Activated CD4-positive, alpha-beta T cell treated with anti-CD3 and anti-CD28 coated beads, Interleukin-2, amount 50 U/mL, for 4 hours (primary cell): ENCODE measurements at regions not wholly inside any gene's neighbourhood (a gene's known extent, or its start where the extent isn't known, plus 50 kb on each side); places are given as distances from the start of the nearest gene placed in this dataset.
"Not testable (repeated sequence)": the region's sequence is repeated elsewhere in the genome, so short reads cannot be mapped to it uniquely, and the experiment has no call there.

Experiments
- DNase-seq, 2 experiments: peaks; one replicate each; pipeline ENCODE4 v3.0.0-alpha.2; 2020

DNA sequence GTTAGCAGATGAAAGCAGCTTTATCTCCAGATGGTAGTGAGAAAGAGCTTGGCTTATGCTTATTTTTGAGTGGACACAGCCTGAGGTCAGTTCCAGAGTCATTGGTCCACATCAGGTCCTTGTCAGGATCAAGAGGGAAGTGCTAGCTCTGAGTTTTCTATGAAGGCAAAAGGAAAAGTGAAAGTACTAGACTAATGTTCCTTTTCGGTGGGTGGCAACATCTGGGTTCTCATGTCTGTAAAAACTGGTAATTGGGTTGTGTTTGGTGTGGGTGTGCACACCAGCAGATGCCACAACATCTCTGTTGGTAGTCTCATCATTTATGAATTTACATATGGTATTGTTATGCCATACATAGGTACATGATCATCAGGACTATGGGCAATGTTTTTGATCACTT is 210.5 kb downstream of the PWWP3B start:
- no peak for DNase-seq

GRCh38 chrX:106391284-106391911 is 220.4 kb upstream of the RADX start:
- DNase-seq: no peak

- no peak for DNase-seq
Observed at GRCh38 chrX:106392346-106392745, 219.4 kb upstream of the RADX start.

GRCh38 chrX:106397788-106398538 is 213.8 kb upstream of the RADX start:
- DNase-seq: no peak

GRCh38 chrX:106401965-106402559 is 209.7 kb upstream of the RADX start:
- no peak for DNase-seq

GRCh38 chrX:106404512-106404911 is 207.3 kb upstream of the RADX start:
- DNase-seq: no peak

GRCh38 chrX:106415276-106415895 is 196.4 kb upstream of the RADX start:
- no peak for DNase-seq

GRCh38 chrX:106436691-106437090 is 175.1 kb upstream of the RADX start:
- DNase-seq: no peak

- no peak for DNase-seq
Observed at GRCh38 chrX:106437407-106437806, 174.4 kb upstream of the RADX start.

DNA sequence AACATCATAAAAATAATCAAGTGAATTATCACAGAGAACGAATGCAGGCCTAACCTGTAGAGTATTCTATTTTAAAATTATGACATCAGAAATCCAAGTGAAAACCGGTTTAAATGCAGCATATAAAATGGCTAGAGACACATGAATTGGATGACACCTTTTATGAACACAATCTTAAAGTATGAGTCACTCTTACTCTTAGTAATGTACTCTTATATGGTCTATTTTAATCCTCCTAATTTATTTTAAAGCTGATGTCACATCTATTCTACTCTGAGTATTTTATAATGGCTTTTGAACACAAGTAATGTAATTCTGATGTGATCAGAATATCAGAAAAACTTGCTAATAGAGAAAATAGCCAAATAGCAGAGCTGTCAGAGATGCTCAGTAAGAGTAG is 161.4 kb upstream of the RADX start:
- no peak for DNase-seq

- DNase-seq: no peak
Observed at GRCh38 chrX:106451933-106452332, 159.8 kb upstream of the RADX start.

DNA sequence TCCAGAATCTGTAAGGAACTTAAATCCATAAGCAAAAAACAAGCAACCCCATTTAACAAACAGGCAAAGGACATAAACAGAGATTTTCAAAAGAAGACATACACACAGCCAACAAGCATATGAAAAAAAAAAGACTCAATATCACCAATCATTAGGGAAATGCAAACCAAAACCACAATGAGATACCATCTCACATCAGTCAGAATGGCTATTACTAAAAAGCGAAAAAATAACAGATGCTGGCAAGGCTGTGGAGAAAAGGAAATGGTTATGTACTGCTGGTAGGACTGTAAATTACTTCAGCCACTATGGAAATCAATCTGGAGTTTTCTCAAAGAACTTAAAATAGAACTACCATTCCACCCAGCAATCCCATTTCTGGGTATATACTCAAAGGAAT is 156.8 kb upstream of the RADX start:
- DNase-seq: no peak

GRCh38 chrX:106457802-106458201 is 154.0 kb upstream of the RADX start:
- DNase-seq: no peak

- DNase-seq: no peak
Observed at GRCh38 chrX:106467422-106467821, 144.4 kb upstream of the RADX start.

GRCh38 chrX:106467943-106468342 is 143.8 kb upstream of the RADX start:
- DNase-seq: no peak

DNA sequence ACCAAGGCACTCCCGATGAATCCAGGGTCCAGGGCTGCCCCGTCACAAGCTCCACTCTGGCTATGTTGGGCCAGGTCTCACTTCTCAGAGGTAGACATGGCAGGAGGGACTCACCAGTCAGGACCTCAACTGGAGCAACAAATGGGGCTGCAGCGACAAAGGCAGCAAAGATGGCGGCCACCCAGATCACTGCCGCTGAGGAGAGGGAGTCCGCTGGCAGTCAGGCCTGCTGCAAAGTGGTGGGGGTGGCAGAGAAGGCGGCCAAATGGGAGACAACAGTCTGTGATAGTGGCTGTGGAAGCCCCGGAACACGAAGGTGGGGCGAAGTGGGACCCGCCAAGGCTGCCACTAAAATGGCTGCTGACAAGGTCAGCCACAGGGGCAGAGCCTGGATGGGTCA is 143.3 kb upstream of the RADX start:
- DNase-seq: no peak

DNA sequence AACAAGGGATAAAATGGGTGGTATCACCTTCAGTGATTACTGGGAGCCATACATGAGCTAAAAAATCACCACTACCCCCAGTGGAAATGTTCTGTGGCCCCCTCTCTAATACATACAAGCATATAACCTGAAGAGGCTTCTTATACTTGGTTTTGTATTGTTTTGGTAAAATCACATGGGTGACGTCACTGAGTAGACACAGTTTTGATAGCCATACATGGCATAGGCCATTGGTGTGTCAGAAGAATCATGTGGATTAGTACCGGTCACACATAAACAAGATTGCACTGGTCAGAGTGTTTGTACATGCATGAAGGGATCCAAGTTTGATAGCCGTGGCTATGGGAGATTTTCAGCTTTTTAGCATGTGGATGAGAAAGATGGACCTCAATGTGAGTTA is 131.9 kb upstream of the RADX start:
- no peak for DNase-seq

DNA sequence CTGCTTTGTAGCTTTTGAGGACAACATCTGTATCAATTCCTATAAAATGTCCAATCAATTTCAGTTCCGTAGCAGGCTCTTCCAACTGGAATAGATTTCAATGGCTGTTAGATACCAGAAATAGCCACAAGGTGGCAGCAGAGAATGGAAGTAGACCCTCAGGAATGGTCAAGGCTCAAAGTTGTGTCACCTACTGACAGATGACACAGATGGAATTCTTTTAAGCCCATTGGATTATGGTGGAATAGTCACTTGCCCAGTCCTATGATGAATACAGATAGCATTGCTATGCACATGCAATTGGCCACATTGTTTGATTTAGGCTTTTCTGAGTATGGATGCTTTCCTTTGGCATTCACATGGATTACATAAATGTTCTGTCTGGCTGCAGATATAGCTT is 130.4 kb upstream of the RADX start:
- DNase-seq: peak; percentile 2

- no peak for DNase-seq
Observed at GRCh38 chrX:106484233-106484632, 127.5 kb upstream of the RADX start.

DNA sequence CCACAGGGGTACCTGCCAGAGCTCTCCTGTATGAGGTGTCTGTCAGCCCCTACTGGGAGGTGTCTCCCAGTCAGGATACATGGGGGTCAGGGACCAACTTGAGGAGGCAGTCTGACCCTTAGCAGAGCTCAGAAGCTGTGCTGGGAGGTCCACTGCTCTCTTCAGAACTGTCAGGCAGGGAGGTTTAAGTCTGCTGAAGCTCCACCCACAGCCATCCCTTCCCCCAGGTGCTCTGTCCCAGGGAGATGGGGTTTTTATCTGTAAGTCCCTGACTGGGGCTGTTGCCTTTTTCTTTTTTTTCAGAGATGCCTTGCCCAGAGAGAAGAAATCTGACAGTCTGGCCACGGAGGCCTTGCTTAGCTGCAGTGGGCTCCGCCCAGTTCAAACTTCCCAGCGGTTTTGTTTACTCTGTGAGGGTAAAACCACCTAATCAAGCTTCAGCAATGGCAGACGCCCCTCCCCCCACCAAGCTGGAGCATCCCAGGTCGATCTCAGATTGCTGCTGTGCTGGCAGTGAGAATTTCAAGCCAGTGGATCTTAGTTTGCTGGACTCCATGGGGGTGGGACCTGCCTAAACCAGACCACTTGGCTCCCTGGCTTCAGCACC is 118.5 kb upstream of the RADX start:
- not testable (repeated sequence) for DNase-seq

DNA sequence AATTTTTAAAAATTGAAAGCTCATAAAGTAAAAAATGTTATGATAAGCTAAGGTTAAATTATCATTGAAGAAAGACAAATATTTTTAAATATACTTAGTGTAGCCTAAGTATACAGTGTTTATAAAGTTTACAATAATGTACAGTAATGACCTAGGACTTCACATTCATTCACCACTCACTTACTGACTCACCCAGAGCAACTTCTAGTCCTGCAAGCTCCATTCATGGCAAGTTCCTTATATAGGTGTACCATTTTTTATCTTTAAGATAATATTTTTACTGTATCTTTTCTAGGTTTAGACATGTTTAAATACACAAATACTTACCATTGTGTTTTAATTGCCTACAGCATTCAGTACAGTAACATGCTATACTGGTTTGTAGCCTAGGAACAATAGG is 112.3 kb upstream of the RADX start:
- no peak for DNase-seq

- DNase-seq: no peak
Observed at GRCh38 chrX:106510713-106511403, 100.9 kb upstream of the RADX start.
